ENCODE measurements at regions not wholly inside any gene's neighbourhood (a gene's known extent, or its start where the extent isn't known, plus 50 kb on each side); places are given as distances from the start of the nearest gene placed in this dataset.

GRCh38 chr17:63250830-63251229, 195.3 kb downstream of the CYB561 start:
- 32 to 47% methylated on average over 3 of the region's 3 CpGs for WGBS, 2 donors
- Histone ChIP-seq H3K9me3 (no peaks in the 10 kb centered on the region), H3K27me3 (no peaks in the 10 kb centered on the region), H3K4me1 (peaks cover 0 to 8% (median 0%) of the 10 kb centered on the region in 3 donors), H3K27ac (no peak overlapping the region), H3K4me3 (no peak overlapping the region), H3K36me3 (no peaks in the 10 kb centered on the region)
- TF ChIP-seq CTCF (IDR thresholded peaks at IDR 0.05) = no peak
- ATAC-seq (no peak), DNase-seq (no peak), FAIRE-seq (no peak)
- intact Hi-C loops (cut with DNase I) = no loop called here

GRCh38 chr17:63258785-63259184, 187.3 kb downstream of the CYB561 start:
- no peaks in the 10 kb centered on the region for H3K36me3 ChIP-seq
- no peak for TF ChIP-seq CTCF (IDR thresholded peaks at IDR 0.05)
- no peaks in the 10 kb centered on the region for H3K9me3 ChIP-seq
- no peak for ATAC-seq
- no peak overlapping the region for H3K27ac ChIP-seq
- intact Hi-C loops (cut with DNase I) = no loop called here
- H3K4me1 ChIP-seq = no peaks in the 10 kb centered on the region
- no peak for DNase-seq
- no peaks in the 10 kb centered on the region for H3K27me3 ChIP-seq
- no peak for FAIRE-seq
- H3K4me3 ChIP-seq = no peak overlapping the region
- WGBS, 2 donors = 94 to 98% methylated on average over 3 of the region's 3 CpGs

GRCh38 chr17:63262751-63263476, 183.2 kb downstream of the CYB561 start:
- no peak overlapping the region for H3K4me3 ChIP-seq
- no peaks in the 10 kb centered on the region for H3K9me3 ChIP-seq
- no peak for DNase-seq
- no peak for ATAC-seq
- intact Hi-C loops (cut with DNase I) = no loop called here
- no peak for TF ChIP-seq CTCF (IDR thresholded peaks at IDR 0.05)
- FAIRE-seq = no peak
- 86 to 91% methylated on average over 5 of the region's 5 CpGs for WGBS, 2 donors
- no peaks in the 10 kb centered on the region for H3K36me3 ChIP-seq
- no peaks in the 10 kb centered on the region for H3K27me3 ChIP-seq
- no peak overlapping the region for H3K27ac ChIP-seq
- H3K4me1 ChIP-seq = no peaks in the 10 kb centered on the region

- no peak for TF ChIP-seq CTCF (IDR thresholded peaks at IDR 0.05)
- no peak overlapping the region for H3K27ac ChIP-seq
- DNase-seq (no peak), ATAC-seq (no peak), FAIRE-seq (no peak)
- no peaks in the 10 kb centered on the region for H3K27me3 ChIP-seq
- H3K4me1 ChIP-seq = no peaks in the 10 kb centered on the region
- no peak overlapping the region for H3K4me3 ChIP-seq
- H3K9me3 ChIP-seq = no peaks in the 10 kb centered on the region
- H3K36me3 ChIP-seq = no peaks in the 10 kb centered on the region
- intact Hi-C loops (cut with DNase I) = no loop called here
Observed at GRCh38 chr17:63265526-63265925, 180.6 kb downstream of the CYB561 start.

GRCh38 chr17:63267846-63268245, 178.3 kb downstream of the CYB561 start:
- Histone ChIP-seq H3K4me1 (no peaks in the 10 kb centered on the region), H3K27me3 (no peaks in the 10 kb centered on the region), H3K27ac (no peak overlapping the region), H3K9me3 (no peaks in the 10 kb centered on the region), H3K36me3 (no peaks in the 10 kb centered on the region), H3K4me3 (no peak overlapping the region)
- ATAC-seq (no peak), DNase-seq (no peak), FAIRE-seq (no peak)
- 83 to 87% methylated on average over 4 of the region's 4 CpGs for WGBS, 2 donors
- no peak for TF ChIP-seq CTCF (IDR thresholded peaks at IDR 0.05)
- intact Hi-C loops (cut with DNase I) = no loop called here
